ENCODE measurements at regions not wholly inside any gene's neighbourhood (a gene's known extent, or its start where the extent isn't known, plus 50 kb on each side); places are given as distances from the start of the nearest gene placed in this dataset.

DNA sequence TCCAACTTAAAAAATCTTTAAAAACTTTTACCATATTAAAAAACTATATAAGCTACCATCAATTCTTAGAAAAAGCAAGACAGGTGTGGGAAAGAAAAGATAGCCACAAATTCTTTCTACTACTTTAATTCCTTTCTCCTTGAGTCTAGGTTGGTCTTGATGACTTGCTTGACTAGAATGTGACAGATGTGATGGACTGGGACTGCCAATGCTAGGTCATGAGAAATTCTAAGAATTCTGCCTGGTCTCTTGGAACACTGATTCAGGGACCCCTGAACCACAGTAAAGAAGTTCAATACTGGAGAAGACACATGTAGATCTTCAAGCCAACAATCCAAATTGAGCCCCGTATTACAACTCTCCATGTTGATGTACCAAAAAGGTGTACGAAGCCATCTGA, 326.6 kb upstream of the B3GALT2 start:
- no peak for DNase-seq

DNA sequence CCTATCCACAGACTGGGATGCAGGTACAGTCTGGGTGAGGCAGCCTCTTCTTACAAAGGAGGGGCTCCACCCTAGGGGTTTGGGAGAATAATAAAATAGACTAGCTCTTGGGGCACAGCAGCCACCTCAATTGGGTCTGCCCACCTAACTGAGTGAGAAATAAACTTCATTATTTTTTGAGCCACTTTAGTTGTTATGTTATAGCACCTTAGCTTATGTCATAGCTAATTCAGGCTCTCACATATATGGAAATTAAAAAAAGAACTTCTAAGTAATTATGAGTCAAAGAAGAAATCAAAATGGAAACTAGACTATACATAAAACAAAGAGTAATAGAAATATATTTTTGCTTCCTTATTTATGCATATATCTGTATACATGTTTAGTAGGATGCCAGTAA, 318.5 kb upstream of the B3GALT2 start:
- DNase-seq: no peak

DNA sequence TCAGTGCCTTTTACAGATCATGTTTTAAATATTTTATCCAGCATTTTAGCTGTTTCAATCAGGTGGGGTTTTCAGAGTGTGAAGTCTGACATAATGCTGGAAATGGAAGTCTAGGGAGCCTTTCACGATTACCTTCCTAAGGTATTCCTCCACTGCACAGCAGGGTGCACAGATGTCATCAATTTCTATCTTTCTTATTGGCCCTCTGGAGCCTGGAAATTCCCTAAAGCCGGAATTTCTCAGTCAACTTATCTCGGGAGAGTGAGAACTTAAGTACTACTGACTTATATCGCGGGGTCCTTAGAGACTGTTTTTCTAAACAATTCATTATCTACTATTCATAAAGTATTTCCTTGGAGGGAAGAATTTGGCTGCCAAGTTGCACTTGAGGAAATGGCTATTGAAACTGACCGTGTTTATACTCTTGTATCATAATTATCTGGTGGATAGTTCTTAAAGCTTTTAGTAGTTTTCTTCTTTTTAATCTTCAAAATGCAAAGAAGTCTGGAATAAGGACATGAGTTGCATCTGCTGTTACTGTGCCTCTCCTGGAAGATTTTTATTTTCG, 311.8 kb upstream of the B3GALT2 start:
- DNase-seq: no peak

DNA sequence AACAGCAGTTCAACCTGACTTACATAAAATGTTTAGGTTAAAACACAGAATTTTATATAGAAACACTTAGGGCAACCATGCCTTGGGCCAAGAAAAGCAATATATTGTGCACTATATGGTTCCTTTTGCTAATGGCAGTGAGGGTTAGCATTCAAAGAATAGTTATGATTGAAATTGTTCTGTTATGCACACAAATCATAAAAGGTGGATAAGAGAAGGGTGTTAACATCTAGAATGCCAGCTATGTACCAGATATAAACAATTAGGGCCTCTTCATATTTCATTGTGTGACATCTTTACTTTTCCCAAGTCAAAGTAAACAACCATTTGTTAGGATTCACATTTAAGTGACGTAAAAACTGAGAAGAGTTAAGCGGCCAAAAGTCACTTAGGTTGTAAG, 308.0 kb upstream of the B3GALT2 start:
- DNase-seq: no peak

DNA sequence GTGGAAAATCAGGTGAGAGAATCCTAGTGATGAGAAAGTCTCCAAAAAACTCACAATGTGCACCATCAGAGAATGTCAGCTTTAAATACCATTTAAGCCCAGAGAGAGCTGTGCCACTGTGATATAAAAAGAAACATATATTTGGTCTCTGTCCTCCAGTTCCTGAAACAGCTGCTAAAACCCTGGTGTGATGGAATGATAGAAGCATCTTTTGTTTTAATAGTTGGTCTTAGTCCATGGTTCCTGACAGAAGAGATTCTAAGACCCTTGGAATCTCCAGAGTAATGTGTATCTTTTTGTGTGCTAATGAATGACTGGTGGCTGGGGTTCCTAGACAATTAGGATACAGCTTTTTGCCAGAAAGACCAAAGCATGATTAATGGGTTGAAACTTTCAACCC, 302.8 kb upstream of the B3GALT2 start:
- no peak for DNase-seq

DNA sequence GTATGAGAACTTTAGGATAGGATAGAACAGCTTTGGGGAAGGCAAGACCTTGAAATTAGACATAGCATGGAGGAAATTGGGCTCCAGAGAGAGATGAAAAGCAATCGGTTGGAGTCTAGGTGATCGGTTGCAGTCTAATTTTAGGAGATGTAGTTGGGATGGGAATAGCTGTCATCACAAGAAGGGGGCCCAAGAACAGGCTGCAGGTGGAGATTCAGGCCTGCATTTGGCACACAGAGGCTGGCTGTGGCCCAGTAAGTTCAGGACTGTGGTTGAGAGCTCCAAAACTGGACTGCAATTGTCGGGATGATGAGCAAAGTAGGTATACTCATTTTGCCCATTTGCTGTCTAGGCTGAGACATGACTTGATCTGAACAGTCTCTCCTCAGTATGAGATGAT, 301.3 kb upstream of the B3GALT2 start:
- DNase-seq: no peak

DNA sequence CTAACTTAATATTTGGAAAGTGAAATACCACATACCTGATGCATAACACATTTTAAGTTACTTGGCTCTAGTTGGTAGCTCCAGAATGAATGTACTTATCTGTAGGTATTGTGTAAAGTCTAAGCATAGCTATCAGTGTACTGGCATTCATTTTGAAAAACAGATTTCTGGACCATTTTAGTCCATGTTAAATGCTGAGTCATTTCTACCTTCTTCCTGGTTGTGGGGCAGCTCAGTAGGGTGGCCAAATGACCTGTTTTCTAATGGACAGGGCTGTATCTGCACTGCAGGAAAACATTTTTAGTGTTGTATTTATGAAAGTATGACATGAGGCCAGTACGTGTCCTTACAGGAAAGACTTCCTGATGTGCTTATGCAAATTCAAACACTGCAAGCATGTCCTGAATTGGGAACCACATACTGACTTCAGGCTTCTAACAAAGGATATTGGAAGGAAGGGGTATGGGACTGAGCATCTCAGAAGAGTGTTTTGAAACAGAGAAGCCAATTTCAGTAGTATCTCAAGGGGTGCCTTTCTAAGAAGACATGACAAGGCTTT, 300.3 kb upstream of the B3GALT2 start:
- DNase-seq: no peak

DNA sequence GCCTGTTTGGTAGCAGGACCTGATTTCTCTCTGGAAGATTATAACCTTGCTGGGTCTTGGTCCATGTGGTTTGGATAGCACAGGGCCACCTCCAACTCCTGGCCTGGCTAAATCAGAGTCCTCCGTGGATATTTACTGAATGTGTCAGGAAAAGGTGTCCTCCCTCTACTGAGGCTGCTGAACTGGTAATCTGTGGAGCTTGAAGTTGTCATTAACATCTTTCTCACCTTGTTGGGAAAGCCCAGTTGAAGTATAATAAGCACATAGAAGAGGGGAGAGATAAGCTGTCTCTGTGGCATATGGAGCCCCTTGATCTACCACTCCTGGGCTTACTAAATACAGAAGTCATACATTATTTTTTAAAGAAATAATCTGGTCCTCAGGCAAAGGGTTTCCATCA, 294.3 kb upstream of the B3GALT2 start:
- no peak for DNase-seq

DNA sequence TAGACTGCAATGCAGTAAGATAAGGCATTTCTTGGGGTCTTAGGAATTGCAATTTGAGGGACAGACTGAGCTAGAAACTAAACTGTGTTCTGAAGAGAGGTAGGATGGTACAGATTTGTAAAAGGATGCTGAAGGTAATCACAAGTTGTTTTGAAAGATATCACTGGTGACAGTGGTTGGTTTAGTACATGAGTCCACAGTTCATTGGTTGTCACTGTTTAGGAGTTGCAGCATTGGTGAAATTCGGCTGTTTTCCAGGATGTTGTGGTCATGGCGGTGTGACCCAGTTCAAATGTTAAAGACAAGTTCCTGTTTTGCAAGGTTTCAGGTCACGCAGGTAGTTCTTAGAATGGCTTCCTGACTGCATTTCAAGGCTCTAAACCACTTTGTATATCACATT, 292.8 kb upstream of the B3GALT2 start:
- DNase-seq: peak; percentile 89

DNA sequence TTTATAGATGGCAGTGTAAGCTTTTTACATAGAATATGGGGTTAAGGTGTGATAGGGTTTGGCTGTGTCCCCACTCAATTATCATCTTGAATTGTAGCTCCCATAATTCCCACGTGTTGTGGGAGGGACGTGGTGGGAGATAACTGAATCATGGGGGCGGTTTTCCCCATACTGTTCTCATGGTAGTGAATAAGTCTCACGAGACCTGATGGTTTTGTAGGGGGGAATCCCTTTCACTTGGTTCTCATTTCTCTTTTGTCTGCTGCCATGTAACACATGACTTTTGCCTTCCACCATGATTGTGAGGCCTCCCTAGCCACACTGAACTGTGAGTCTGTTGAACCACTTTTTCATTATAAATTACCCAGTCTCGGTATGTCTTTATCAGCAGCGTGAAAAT, 290.3 kb upstream of the B3GALT2 start:
- no peak for DNase-seq

DNA sequence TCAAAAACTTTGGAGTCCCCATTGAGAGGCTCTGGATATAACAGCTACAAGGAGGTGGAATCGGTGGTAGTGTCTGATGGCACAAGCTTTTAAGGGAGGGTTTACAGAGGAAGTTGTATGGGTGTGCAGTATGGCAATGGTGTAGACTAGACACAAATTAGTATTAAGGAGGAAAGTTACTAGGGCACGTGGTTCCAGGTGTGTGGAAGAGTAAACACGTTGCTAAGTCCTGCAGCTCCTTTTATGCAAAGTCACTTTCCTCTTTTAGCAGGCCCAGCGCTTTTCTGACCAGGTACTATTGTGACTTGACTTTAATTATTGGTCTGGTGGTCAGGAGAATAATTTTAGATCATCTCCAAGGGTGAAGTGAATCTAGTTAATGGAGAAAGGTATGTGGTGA, 287.5 kb upstream of the B3GALT2 start:
- no peak for DNase-seq

DNA sequence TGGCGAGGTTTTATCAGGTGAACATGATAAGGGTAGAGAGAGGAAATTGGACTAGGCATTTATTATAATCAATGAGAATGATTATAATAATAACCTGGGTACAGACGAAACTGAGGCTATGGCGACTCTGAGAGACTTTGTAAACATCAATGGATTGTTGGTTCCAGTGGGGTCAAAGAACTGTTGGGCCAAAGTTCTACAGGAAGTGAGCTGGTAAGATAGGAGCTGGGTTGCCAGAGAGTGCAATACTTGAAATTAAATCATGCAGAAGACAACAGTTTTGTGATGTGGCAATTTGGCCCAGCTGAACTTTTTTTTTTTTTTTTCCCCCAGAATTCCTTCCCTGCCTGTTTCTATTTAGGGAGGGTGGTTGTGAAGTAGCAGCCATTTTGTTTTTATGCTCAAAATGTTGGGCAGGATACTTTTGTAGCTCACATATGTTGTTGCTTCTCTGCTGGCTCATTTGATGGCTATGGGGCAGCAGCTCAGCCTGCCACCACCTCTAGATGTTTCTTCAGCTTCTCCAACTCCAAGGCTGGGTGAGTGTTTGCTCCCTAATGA, 286.5 kb upstream of the B3GALT2 start:
- no peak for DNase-seq

DNA sequence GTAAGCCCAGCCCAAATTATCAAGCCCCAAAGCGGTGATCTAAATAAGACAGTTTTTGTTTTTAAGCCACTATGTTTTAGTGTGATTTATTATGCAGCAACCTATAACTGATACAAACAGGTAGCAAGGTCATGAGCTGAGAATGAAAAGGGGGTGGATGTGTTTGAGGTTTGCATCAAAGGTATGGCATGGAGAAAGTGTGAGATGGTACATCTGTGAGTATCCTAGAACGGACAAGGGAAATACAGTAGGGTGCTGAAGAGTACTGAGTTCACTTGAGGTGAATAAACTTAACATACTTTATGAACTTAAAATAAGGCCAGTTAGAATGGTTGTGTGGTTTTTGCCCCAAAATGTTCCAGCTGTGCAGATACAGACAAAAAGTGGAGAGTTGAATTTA, 286.0 kb upstream of the B3GALT2 start:
- no peak for DNase-seq

DNA sequence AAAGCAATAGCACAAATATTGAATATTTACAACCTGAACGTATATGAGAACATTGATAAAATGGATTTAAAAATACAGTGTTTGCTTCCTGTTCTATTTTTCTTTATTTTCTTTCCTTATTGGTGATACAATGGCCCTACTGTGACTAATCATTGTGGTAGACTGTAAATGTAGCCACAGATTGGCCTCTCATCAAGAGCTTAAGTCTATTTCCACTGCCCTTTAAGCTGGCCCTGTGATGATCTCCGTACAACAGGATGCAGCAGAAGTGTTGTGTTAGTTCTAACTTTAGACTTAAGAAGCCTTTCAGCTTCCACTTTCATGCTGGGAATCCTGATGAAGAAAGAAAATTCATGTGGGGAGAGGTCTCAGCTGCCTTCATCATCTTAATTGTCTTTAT, 285.6 kb upstream of the B3GALT2 start:
- no peak for DNase-seq

DNA sequence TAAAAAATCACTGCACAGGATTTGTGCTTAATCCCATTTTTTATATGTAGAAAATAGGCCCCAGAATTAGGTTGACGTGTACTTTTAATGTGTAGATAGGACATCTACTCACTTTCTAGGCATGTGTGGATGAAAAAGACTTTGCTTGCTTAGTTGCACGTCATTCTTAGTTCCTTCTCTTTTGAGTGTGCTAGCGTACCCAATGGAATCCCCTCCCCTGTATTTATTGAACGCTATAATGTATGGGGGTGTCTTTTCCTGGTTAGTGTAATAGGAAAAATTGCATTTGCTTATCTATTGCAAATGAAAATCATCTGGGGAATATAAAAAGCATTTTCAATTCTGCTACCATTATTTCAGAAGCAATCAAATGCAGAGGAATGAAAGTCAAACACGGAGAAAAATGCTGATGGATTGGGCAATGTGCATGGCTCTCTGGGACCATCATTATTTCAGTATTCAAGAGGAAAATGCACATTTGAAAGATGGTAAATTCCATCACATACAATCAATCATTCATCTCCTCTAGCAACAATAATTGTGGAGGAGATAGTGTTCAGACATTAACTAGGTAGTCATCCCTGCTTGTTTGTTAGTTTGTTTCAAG, 277.0 kb upstream of the B3GALT2 start:
- DNase-seq: no peak

DNA sequence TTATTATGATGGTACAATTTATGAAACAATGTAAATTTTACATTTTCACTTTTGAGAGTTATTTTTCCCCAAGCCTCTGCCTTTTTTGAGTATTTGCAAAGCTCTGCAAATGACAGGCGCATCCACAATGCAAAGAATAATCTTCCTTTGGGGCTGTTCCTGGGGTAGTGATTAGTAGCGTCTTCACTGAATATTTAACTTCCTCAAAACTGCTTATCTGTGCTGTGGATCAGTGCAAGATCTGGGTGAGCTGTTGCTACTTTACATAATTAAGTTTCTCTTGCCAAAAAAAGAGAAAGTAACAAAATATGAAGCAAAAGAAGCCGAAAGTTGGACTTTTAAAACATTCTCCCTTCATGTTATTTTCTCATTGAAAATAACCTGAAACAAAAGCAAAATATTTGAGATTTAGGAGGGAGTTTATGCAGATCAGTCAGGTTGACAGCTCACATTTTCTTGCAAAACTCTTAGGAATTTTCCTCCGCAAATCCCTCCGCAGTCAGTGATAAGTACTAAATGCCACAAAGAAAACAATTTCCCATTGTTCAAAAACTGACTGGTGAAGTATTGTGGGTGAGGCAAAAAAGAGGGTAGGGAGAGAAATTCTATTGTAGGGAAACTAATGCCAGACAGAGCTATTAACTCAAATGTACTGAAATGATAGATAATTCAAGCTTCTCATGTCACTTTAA, 276.4 kb upstream of the B3GALT2 start:
- DNase-seq: peak; percentile 41

DNA sequence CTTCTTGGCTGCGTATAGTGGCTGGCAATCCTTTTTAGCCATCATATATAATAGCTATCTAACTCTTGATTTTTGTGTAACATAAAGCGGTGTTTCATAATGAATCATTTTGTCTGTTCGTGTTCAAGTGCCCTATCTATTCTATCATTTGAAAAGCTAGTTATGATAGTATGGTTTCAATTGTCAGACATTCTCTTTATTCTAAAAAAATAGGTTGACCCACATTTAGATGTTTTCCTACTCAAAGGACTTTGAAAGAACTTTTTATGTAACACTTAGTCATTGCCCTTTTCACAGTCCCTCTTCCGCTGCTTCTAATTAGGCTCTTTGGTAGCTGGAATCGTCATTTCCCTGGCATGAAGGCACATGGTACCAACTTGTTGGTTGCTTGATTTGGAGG, 272.2 kb upstream of the B3GALT2 start:
- DNase-seq: peak; percentile 74

DNA sequence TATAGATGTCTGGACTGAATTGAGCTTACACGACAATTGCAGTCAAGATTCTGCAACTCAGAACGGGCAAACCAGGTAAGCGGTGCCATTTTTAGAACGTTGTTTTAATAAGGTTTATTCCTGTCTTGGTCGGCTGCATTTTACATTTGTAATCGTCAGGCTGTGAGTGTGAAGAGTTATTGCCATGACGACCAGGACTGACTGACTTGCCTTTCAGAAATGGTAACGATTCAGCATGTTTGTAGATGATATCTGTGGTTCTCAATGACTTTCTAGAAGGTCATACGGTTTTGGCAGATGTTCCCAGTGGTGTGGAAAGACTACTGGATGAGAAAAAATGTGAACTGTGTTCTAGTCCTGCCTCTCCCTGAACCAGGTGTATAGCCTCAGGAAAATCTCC, 271.3 kb upstream of the B3GALT2 start:
- peak; percentile 76 for DNase-seq

DNA sequence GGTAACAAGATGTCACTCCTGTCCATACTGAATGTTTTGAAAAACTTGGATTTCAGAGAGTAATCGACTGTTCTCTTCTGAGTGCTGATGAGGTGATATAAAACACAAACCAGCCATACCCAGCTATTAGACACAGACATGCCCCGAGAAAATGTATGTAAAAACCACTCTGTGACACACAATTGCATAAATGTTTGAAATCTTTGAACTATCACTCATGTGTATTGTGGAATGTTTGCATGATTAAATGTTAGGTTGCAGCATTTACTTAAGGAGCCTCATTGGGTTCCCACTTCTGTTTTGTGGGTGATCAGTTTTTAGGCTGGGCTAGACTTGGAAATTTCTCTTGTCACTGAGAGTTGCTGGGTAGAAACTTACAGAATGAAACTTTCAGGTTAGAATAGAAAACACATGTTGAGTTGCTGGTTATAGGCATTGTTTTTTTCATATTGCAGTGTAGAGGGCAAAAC, 270.4 kb upstream of the B3GALT2 start:
- no peak for DNase-seq

DNA sequence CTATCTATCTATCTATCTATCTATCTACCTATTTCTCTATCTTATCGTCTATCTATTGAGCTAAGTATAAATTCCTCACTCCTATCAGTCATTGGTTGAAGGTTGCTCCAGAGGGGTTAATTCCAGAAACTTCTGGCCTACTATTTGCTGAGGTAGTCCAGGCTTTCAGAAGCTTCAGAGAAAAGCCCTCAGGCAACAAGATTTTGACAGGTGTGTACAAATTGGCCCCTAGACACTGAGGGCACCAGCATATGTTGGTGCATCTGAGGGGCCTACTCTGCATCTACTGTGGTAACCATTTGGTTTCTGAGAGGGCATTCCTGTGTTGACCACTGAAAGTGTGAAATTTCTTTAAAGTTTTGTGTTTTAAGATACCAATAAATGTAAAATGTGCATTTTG, 265.2 kb upstream of the B3GALT2 start:
- DNase-seq: no peak

DNA sequence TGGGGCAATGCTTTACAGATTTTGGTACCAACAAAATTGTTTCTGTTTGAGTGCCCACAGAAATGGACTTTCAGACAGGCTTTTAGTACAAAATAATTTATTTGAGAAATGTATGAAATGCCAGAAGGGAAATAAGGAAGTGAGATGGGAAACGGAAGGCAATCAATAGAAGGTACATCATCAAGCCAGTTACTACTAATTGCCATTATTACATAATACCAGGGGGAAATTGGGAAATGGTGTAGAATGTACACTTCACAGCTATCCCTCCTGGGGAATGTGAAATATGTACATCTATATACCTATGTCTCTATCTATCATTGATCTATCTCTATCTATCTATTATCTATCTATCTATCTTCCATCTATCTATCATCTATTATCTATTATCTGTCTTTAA, 264.6 kb upstream of the B3GALT2 start:
- no peak for DNase-seq

DNA sequence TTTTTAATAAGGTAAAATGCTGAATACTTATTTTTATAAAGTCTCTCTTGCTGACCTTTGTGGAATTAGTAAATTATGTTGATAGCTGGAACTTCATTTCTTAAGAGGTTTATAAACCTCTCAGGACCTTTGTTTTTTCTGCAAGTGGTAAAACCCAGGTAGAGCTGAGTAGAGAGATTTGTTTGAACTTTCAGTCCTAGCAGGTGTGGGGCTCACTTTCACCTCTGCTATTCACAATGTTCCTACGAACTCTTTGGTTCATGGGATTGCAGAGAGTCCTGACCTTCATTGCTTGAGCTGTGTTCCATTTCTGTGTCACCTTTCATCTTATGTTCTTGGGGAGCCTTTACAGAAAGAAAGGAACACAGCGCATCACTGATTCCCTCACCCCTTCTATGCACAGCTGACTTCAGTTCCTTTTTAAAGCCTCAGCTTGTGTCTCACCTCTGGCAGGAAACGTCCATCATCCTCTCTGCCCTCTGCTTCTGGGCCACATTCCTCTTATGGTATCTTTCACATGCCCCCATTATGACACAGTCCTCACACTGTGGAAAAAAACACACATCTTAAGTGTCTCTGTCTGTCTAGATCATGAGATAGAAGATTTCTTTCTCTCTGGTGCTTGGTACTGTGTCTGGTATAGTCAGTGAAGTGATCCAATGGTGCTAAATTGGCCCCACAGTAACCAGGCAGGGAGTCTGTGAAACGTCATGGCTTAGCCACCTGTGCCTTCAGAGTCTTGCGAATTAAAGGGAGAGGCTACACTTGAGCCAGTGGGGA, 262.5 kb upstream of the B3GALT2 start:
- DNase-seq: peak; percentile 49

DNA sequence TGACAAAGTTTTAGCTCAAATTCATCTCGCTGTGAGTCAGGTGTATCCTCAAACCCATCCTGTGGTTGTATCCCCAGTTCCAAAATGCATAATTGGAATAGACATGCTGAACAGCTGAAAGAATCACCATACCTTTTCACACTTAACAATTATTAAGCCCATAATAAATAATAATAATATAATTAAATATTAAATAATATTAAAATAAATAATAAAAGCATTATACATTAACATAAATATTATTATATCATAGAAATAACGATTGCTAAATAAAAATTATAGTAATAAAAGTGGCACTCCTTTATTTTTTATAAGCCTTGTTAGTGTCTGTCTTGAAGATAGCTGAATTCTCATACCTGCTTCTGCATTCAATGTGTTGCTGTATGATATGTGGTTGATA, 257.5 kb upstream of the B3GALT2 start:
- DNase-seq: no peak

Measured in CD4-positive, alpha-beta T cell treated with Interleukin-21 for 1 hour (primary cell).